Neural cell (in vitro differentiated cells): ENCODE measurements at regions not wholly inside any gene's neighbourhood (a gene's known extent, or its start where the extent isn't known, plus 50 kb on each side); places are given as distances from the start of the nearest gene placed in this dataset.

Experiments
- H2AFZ ChIP-seq: fragments of 200-600, 300-800 bp; sonication (generic), shearing (Covaris generic); 2 replicates; pipeline ENCODE4 v1.6.0; 2014; ENCODE audit warnings: low read depth, mild to moderate bottlenecking, antibody characterized with exemption, low read length, moderate library complexity
- H3F3A ChIP-seq: fragments of 200-600 bp; shearing (Covaris generic); 2 replicates; pipeline ENCODE4 v1.6.1; 2016; ENCODE audit warnings: mild to moderate bottlenecking, moderate library complexity, mixed read lengths, antibody characterized with exemption, low read length; ENCODE audit not compliant: insufficient read depth, poor library complexity, severe bottlenecking
- H3K27ac ChIP-seq: fragments of 200-600, 300-800 bp; sonication (generic), shearing (Covaris generic); 2 replicates; pipeline ENCODE4 v1.5.1; 2014; ENCODE audit warnings: mild to moderate bottlenecking, low read length, moderate library complexity
- H3K27me3 ChIP-seq: fragments of 300-800, 200-600 bp; sonication (generic), shearing (Covaris generic); 2 replicates; pipeline ENCODE4 v1.6.0; 2014; ENCODE audit warnings: mild to moderate bottlenecking, low read depth, low read length, moderate library complexity; ENCODE audit not compliant: insufficient read depth
- H3K36me3 ChIP-seq: fragments of 300-800, 200-600 bp; sonication (generic), shearing (Covaris generic); 2 replicates; pipeline ENCODE4 v1.5.1; 2014; ENCODE audit warnings: mild to moderate bottlenecking, antibody characterized with exemption, low read length, moderate library complexity; ENCODE audit not compliant: insufficient read depth
- H3K4me2 ChIP-seq: fragments of 300-800, 200-600 bp; sonication (generic), shearing (Covaris generic); 2 replicates; pipeline ENCODE4 v1.6.0; 2014; ENCODE audit warnings: mild to moderate bottlenecking, low read length
- H3K4me3 ChIP-seq: fragments of 300-800, 200-600 bp; sonication (generic), shearing (Covaris generic); 2 replicates; pipeline ENCODE4 v1.5.1; 2014; ENCODE audit warnings: mild to moderate bottlenecking, low read length, moderate library complexity
- H3K79me2 ChIP-seq: fragments of 200-600 bp; shearing (Covaris generic); replicated peaks from 2 replicates; pipeline ENCODE4 v1.6.0; 2014; ENCODE audit warnings: mild to moderate bottlenecking, low read length, moderate library complexity; ENCODE audit not compliant: insufficient read depth
- H3K9ac ChIP-seq: fragments of 300-800, 200-600 bp; sonication (generic), shearing (Covaris generic); 2 replicates; pipeline ENCODE4 v1.6.1; 2016; ENCODE audit warnings: mild to moderate bottlenecking, low read length, mixed read lengths
- H3K9me2 ChIP-seq: fragments of 200-600 bp; shearing (Covaris generic); 2 replicates; pipeline ENCODE4 v1.6.1; 2016; ENCODE audit warnings: mild to moderate bottlenecking, low read length, mixed read lengths; ENCODE audit not compliant: insufficient read depth
- H3K9me3 ChIP-seq: fragments of 200-600, 300-800 bp; sonication (generic), shearing (Covaris generic); 2 replicates; pipeline ENCODE4 v1.6.1; 2016; ENCODE audit warnings: mild to moderate bottlenecking, mixed run types, low read length, moderate library complexity, mixed read lengths
- H4K20me1 ChIP-seq: fragments of 200-600 bp; shearing (Covaris generic); 2 replicates; pipeline ENCODE4 v1.6.1; 2016; ENCODE audit warnings: mild to moderate bottlenecking, mixed run types; ENCODE audit not compliant: insufficient read depth
- EP300 ChIP-seq: fragments of 450-650 bp; conservative IDR thresholded peaks from 2 replicates; pipeline ENCODE4 v1.6.1; 2014; ENCODE audit warnings: antibody characterized with exemption, mild to moderate bottlenecking, moderate library complexity; ENCODE audit not compliant: poor library complexity, severe bottlenecking
- EZH2 ChIP-seq: fragments of 200-600, 300-800 bp; shearing (Covaris generic), sonication (generic); IDR thresholded peaks from 2 replicates; pipeline ENCODE4 v1.6.1; 2014; ENCODE audit warnings: antibody characterized with exemption, low read length, borderline replicate concordance, mild to moderate bottlenecking; ENCODE audit not compliant: insufficient read depth, poor library complexity, severe bottlenecking
- MXI1 ChIP-seq: fragments of 450-650 bp; conservative IDR thresholded peaks from 2 replicates; pipeline ENCODE4 v1.6.1; 2014; ENCODE audit warnings: antibody characterized with exemption, mild to moderate bottlenecking; ENCODE audit not compliant: poor library complexity, severe bottlenecking
- POLR2AphosphoS5 ChIP-seq: IDR thresholded peaks from 2 replicates; pipeline ENCODE4 v1.6.1; 2012
- RAD21 ChIP-seq: fragments of 450-650 bp; conservative IDR thresholded peaks from 2 replicates; pipeline ENCODE4 v1.6.1; 2014; ENCODE audit warnings: antibody characterized with exemption, mild to moderate bottlenecking, moderate library complexity
- SMC3 ChIP-seq: fragments of 450-650 bp; conservative IDR thresholded peaks from 2 replicates; pipeline ENCODE4 v1.6.1; 2014; ENCODE audit warnings: antibody characterized with exemption, mild to moderate bottlenecking, moderate library complexity; ENCODE audit not compliant: poor library complexity
- TAF1 ChIP-seq: IDR thresholded peaks from 2 replicates; pipeline ENCODE4 v1.6.1; 2012; ENCODE audit warnings: low read depth
- TF ChIP-seq, protein P1 (sequence below): IDR thresholded peaks from 2 replicates; pipeline ENCODE4 v1.6.1; 2012; ENCODE audit warnings: borderline replicate concordance
- TF ChIP-seq, protein P2 (sequence below): fragments of 450-650 bp; IDR thresholded peaks from 2 replicates; pipeline ENCODE4 v1.5.1; 2014; ENCODE audit warnings: antibody characterized with exemption, mild to moderate bottlenecking, moderate library complexity; ENCODE audit not compliant: poor library complexity, severe bottlenecking

DNA sequence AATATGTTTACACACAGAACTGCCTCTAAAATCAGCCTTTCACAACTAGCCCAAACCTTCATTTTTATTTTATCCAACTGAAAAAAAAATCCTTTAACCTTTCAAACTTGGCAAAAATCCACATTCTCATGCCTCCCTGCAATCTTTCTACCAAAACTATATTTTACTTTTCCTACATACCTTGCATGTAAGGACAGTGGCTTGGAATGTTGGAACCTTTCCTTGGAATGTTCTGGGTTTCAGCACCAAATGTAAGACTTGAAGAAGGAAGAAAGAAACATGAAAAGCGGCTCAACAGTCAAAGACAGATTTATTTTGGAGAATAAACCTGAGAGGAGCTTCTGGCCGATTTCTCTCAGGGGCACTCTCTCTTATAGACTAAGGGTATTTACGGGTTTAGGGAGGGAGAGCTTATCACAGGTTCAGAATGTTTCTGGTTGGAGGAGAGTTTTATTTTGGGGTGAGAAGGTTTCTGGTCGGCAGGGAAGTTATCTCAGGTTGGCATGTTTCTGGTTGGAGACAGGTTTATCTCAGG lies 79.7 kb downstream of the RRM2 start:
- Histone ChIP-seq H3K9me2 (no peaks in the 10 kb centered on the region), H3K4me2 (no peak overlapping the region), H4K20me1 (no peaks in the 10 kb centered on the region), H3K27ac (no peak overlapping the region), H3K9ac (no peak overlapping the region), H3K4me3 (no peak overlapping the region), H2AFZ (no peak overlapping the region), H3K9me3 (no peaks in the 10 kb centered on the region), H3F3A (no peaks in the 10 kb centered on the region), H3K36me3 (no peaks in the 10 kb centered on the region), H3K27me3 (no peaks in the 10 kb centered on the region), H3K79me2 (no peaks in the 10 kb centered on the region)
- no peak for TF ChIP-seq RAD21
- TF ChIP-seq, protein P1, sequence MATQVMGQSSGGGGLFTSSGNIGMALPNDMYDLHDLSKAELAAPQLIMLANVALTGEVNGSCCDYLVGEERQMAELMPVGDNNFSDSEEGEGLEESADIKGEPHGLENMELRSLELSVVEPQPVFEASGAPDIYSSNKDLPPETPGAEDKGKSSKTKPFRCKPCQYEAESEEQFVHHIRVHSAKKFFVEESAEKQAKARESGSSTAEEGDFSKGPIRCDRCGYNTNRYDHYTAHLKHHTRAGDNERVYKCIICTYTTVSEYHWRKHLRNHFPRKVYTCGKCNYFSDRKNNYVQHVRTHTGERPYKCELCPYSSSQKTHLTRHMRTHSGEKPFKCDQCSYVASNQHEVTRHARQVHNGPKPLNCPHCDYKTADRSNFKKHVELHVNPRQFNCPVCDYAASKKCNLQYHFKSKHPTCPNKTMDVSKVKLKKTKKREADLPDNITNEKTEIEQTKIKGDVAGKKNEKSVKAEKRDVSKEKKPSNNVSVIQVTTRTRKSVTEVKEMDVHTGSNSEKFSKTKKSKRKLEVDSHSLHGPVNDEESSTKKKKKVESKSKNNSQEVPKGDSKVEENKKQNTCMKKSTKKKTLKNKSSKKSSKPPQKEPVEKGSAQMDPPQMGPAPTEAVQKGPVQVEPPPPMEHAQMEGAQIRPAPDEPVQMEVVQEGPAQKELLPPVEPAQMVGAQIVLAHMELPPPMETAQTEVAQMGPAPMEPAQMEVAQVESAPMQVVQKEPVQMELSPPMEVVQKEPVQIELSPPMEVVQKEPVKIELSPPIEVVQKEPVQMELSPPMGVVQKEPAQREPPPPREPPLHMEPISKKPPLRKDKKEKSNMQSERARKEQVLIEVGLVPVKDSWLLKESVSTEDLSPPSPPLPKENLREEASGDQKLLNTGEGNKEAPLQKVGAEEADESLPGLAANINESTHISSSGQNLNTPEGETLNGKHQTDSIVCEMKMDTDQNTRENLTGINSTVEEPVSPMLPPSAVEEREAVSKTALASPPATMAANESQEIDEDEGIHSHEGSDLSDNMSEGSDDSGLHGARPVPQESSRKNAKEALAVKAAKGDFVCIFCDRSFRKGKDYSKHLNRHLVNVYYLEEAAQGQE = no peak
- TF ChIP-seq EP300 = no peak
- TF ChIP-seq POLR2AphosphoS5 = no peak
- TF ChIP-seq, protein P2, sequence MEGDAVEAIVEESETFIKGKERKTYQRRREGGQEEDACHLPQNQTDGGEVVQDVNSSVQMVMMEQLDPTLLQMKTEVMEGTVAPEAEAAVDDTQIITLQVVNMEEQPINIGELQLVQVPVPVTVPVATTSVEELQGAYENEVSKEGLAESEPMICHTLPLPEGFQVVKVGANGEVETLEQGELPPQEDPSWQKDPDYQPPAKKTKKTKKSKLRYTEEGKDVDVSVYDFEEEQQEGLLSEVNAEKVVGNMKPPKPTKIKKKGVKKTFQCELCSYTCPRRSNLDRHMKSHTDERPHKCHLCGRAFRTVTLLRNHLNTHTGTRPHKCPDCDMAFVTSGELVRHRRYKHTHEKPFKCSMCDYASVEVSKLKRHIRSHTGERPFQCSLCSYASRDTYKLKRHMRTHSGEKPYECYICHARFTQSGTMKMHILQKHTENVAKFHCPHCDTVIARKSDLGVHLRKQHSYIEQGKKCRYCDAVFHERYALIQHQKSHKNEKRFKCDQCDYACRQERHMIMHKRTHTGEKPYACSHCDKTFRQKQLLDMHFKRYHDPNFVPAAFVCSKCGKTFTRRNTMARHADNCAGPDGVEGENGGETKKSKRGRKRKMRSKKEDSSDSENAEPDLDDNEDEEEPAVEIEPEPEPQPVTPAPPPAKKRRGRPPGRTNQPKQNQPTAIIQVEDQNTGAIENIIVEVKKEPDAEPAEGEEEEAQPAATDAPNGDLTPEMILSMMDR = no peak
- TF ChIP-seq TAF1 = no peak

DNA sequence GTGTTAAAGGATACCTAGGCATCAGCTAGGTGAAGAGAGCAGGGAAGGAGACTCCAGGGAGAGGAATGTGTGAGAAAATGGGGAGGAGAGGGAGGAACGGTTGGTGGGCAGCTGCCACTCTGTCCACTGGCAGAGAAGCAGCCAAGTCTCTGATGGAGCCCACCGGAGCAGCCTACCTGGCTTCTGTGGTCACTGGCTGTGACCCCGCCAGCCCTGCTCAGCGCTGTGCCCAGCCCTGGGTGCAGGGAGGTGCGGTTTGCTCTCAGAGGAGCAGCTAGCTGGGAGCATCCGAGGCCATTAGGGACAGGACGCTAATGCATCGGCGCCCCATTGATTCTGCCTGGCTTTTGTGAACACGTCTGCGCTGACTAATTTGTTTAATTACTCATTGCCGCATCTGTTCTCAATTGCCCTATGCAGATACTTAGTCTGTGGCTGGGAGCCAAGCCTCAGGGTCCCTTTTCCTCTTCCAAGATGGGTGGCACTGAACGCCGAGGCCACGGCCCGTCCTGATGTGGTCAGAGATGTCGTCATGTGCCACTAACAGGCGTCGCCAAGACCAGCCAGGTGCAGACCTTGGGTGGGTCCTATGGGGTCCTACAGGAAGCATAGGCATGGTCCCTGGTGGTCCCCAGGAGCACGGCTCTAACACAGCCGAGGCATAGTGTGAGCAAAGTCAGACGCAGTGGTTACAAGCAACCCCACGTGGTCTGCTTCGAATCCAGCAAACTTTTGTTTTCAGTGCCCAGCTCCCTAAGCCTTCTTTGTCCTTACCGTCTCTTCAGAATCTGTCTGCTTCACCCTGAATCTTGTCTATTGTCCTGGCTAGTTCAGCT lies 82.0 kb downstream of the RRM2 start:
- Histone ChIP-seq H3K27me3 (no peaks in the 10 kb centered on the region), H3K27ac (no peak overlapping the region), H2AFZ (no peak overlapping the region), H3K36me3 (no peaks in the 10 kb centered on the region), H4K20me1 (no peaks in the 10 kb centered on the region), H3K9ac (no peak overlapping the region), H3K9me3 (no peaks in the 10 kb centered on the region), H3F3A (no peaks in the 10 kb centered on the region), H3K4me2 (no peak overlapping the region), H3K79me2 (no peaks in the 10 kb centered on the region), H3K4me3 (no peak overlapping the region), H3K9me2 (no peaks in the 10 kb centered on the region)
- no peak for TF ChIP-seq TAF1
- TF ChIP-seq EZH2 = no peak

DNA sequence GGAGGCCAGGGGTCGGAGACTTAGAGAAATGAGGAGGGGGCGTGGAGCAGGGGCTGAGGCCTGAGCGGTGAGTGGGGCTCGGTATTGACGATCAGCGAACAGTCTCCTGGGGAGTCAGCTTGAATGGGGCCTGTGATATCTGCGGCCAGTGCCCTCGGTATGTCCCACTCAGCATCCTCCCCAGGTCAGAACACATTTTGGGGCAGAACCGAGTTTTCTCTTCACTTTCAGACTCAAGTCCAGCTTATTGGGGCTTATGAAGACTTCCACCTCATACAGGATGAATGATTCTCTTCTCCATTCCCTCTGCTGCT lies 82.6 kb downstream of the RRM2 start:
- Histone ChIP-seq H3K36me3 (no peaks in the 10 kb centered on the region), H3K4me2 (no peak overlapping the region), H3K27me3 (no peaks in the 10 kb centered on the region), H3K9ac (no peak overlapping the region), H2AFZ (no peak overlapping the region), H3F3A (no peaks in the 10 kb centered on the region), H3K27ac (no peak overlapping the region), H3K79me2 (no peaks in the 10 kb centered on the region), H3K9me3 (no peaks in the 10 kb centered on the region), H3K4me3 (no peak overlapping the region), H3K9me2 (no peaks in the 10 kb centered on the region), H4K20me1 (no peaks in the 10 kb centered on the region)
- TF ChIP-seq SMC3 = no peak
- TF ChIP-seq EP300 = no peak
- no peak for TF ChIP-seq MXI1
- no peak for TF ChIP-seq EZH2
- TF ChIP-seq, protein P1 = no peak
